Neural progenitor cell (in vitro differentiated cells): ENCODE measurements at regions not wholly inside any gene's neighbourhood (a gene's known extent, or its start where the extent isn't known, plus 50 kb on each side); places are given as distances from the start of the nearest gene placed in this dataset.

Experiments used
- CTCF ChIP-seq: fragments of 200-600 bp; sonication (generic); IDR thresholded peaks from 2 replicates; pipeline ENCODE4 v1.5.1; 2017; ENCODE audit warnings: antibody characterized with exemption, mild to moderate bottlenecking
- EZH2 ChIP-seq: fragments of 200-600 bp; sonication (generic); IDR thresholded peaks from 2 replicates; pipeline ENCODE4 v1.6.1; 2017; ENCODE audit warnings: antibody characterized with exemption, mild to moderate bottlenecking, moderate library complexity
- EZH2phosphoT487 ChIP-seq: fragments of 200-600 bp; sonication (generic); IDR thresholded peaks from 2 replicates; pipeline ENCODE4 v1.6.1; 2017; ENCODE audit warnings: antibody characterized with exemption

DNA sequence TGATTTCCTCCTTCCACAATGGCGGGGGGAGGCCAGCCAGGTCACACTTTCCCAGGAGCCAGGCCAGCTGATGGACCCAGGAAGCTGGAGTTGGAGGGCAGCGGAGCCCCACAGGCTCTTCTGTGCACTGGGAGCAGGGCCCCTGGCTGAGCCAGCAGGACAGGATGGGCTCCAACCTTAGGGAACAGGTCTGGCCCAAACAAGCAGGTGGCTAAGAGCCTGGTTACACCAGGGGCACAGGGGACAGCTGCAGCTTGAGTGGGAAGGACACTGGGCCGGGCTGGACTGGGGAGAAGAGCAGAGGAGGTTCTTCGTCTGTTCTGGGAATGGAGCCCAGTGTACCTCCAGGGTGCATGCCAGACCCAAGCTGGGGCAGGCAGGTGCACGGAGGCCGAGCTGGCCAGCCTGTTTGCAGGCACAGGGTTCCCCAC lies 102.3 kb downstream of the DLL1 start:
- no peak for TF ChIP-seq CTCF
- no peak for TF ChIP-seq EZH2phosphoT487
- TF ChIP-seq EZH2 = no peak
